LoVo (cell line): ENCODE measurements at regions not wholly inside any gene's neighbourhood (a gene's known extent, or its start where the extent isn't known, plus 50 kb on each side); places are given as distances from the start of the nearest gene placed in this dataset.

Source experiments
- DNase-seq: peaks from one replicate; pipeline ENCODE4 v3.0.0-alpha.2; 2016; ENCODE audit warnings: low spot score

DNA sequence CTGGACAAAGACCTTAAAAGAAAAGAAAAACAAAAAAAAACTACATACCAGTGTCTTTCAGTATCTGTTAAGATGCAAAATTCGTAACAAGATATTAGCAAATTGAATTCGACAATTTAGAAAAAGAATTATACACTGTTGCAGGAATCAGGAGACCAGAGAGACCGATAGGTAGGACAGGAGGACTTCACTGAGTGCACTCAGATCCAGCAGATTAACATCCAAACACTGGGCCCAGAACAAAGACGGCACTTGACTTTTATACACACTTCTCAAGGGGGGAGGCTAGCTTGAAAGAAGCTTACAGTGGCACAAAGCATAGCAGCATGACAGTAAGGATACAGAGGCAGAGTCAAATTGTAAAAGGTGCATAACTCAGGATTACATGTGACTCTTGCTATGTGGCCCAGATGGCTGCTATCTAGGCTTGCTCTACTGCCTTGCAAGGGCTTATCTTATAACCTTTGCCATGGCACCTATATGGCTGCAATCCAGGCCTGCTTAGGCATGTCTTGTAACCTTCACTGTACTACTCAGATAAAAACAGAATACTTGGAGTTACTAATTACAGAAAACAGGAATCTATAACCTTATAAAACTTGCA lies 507.3 kb upstream of the LRRTM4 start:
- no peak for DNase-seq

DNA sequence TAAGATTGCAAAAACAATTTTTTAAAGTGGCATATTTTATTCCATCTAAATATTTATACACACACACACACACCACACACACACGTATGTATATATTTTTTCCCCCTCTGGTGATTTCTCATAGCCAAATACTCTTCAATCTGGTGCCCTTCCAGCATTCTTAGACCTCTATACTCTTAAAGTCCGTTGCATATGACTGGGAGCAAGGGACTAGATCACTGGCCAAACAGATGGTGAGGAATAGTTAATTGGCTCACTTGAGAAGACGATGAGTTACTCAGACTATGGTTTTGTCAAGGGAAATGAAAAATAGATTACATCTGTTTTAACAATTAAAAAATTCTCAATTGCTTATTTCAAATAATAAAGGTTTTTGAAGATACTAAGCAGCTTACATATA lies 512.5 kb upstream of the LRRTM4 start:
- DNase-seq, result no peak

DNA sequence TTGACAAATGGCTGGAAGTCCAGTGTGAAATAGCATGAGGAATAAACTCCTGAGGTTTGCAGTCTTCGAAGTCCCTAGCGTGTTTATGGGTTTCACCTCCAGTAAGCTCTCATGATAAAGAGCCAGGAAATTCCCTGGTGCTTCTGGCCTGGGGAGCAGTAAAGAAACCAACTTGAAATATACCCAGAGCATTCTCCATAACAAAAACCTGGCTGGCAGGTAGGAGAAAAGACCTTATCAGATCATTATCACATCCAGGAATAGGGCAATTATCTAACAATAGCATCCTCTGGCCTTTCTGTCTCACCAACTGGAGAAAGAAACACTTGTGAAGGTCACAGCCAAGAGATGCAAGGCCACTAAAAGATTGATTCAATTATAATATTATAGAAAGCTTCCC lies 513.6 kb upstream of the LRRTM4 start:
- no peak for DNase-seq

DNA sequence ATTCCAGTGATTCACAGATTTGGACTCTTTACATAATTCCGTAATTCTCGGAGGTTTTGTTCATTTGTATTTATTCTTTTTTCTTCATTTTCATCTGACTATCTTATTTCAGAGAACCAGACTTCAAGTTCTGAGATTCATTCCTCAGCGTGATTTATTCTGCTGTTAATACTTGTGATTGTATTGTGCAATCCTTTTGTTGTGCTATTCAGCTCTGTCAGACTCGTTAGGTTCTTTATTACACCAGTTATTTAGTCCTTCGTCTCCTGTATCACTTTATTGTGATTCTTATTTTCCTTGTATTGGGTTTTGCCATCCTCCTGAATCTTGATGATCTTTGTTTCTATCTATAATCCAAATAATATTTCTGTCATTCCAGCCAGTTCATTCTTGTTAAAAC lies 529.3 kb upstream of the LRRTM4 start:
- DNase-seq, result no peak

DNA sequence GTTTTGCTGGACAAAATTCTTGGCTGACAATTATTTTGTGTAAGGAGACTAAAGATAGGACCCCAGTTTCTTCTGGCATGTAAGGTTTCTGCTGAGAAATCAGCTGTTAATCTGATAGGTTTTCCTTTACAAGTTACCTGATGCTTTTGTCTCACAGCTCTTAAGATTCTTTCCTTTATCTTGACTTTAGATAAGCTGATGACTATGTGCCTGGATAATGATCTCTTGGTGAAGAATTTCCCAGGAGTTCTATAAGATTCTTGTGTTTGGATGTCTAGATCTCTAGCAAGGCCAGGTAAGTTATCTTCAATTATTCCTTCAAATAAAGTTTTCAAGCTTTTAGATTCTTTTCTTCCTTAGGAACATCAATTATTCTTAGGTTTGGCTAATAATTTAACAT lies 534.8 kb upstream of the LRRTM4 start:
- DNase-seq, result no peak

DNA sequence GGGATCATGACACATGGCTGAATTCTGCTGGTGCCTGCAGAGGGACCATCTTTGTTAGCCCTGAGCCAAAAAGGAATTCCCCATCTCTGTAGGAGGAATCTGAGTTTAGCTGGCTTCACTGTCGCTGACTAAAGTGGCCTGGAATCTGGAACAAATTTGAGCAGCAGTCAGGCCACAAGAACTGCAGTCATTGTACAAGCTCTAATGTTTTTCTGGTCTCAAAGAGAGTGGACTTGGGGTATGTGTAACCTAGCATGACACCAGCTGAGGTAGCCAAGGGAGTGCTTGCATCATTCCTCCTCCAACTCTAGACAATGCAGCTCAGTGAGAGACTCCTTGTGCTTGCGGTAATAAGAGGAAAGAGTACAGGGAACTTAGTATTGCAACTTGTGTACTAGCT lies 539.1 kb upstream of the LRRTM4 start:
- no peak for DNase-seq

GRCh38 chr2:78061732-78062131 lies 539.6 kb upstream of the LRRTM4 start:
- no peak for DNase-seq

DNA sequence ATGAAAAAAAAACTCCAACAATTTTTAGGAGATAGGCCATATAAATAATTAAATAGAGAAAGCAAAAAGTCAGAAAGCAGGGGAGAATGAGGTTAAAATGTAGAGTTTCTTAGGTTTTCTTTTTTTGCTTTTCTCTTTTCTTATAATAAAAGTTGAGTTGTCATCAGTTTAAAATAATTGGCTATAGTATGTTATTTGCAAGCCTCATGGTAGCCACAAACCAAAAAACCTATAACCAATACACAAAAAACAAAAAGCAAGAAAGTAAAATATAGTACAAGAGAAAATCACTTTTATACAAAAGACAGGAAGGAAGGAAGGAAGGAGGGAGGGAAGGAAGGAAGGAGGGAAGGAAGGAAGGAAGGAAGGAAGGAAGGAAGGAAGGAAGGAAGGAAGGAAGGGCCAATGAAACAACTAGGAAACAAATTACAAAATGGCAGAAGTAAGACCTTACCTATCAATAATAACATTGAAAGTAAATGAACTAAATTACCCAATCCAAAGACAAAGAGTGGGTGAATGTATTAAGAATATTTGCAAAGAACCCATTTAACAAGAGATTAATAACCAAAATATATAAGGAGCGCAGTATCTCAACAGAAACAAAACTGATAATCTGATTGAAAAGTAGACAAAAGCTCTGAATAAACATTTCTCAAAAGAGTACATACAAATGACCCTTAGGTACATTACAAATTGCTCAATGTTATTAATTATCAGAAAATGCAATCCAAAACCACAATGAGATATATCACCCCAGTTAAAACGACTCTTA lies 541.3 kb upstream of the LRRTM4 start:
- DNase-seq, result no peak

GRCh38 chr2:78065366-78065765 lies 543.2 kb upstream of the LRRTM4 start:
- no peak for DNase-seq

DNA sequence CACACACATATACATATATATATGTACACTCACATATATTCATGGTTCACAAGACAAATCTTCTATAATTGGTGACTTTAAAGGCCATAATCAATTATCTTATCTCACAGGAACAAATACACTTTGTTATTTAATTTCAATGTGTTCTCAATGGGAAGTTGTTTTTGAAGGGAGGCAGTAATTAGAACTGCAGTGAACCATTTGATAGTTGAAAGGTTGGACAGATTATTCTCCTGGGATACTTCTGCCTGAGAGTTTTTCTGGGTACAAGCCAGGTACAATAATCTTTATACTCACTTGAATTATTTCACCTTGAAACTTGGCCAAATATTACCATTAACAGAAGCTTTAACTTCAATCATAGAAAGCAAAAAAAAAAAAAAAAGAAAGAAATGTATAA lies 546.6 kb upstream of the LRRTM4 start:
- DNase-seq, result no peak

GRCh38 chr2:78070693-78071092 lies 548.5 kb upstream of the LRRTM4 start:
- DNase-seq, result no peak

GRCh38 chr2:78077633-78078032 lies 555.5 kb upstream of the LRRTM4 start:
- no peak for DNase-seq

DNA sequence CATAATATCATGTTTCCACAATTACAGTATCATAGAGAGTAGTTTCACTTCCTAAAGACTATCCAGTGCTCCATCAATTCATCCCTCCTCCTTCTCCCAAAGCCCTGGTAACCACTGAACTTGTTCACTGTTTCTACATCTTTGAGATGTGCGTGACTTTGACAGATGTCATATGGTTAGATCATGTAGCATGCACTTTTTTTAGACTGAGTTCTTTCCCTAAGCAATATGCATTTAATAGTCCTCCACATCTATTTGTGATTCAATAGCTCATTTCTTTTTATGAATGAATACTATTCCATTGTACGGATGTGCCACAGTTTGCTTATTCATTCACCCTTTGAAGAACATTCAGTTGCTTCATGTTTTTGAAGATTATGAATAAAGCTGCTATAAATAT lies 560.4 kb upstream of the LRRTM4 start:
- DNase-seq, result no peak

- DNase-seq, result no peak
These were observed 571.3 kb upstream of the LRRTM4 start for GRCh38 chr2:78093436-78093835.

GRCh38 chr2:78109272-78109671 lies 587.1 kb upstream of the LRRTM4 start:
- DNase-seq, result no peak

DNA sequence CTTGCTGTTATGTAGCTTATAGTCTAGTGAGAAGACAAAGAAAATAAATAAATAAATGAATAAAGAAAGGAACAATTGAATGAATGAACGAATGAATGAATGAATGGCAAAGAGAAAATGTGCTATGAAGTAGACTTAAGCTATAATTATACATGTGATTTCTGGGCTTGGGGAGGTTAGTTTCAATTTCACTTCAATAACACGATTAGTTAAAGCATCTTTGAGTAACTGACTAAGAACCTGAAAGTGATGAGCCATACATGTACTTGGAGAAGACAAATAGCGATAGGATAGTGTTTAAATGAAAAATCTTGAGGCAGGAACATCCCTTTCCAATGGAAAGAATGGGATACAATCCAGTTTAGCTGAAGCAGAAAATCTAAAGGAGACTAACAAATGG lies 593.1 kb upstream of the LRRTM4 start:
- no peak for DNase-seq

DNA sequence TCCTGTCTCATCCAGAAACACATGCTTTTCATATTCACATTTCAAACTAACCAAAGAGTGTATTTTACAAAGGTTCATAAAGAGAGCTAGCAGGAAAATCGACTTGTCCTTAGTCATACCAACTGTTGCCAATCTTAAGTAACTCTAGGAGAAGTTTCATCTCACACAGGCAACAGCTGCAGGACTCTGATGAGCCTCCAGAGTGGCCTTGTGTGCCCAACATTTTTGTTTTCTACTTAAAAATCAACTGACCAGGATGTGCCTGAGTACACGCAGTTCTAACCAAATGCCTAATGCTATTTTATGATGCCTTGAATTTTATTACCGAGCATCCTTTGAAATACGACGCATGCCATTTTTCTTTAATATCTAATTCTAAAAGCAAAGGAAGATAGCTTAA lies 595.9 kb upstream of the LRRTM4 start:
- DNase-seq, result no peak

DNA sequence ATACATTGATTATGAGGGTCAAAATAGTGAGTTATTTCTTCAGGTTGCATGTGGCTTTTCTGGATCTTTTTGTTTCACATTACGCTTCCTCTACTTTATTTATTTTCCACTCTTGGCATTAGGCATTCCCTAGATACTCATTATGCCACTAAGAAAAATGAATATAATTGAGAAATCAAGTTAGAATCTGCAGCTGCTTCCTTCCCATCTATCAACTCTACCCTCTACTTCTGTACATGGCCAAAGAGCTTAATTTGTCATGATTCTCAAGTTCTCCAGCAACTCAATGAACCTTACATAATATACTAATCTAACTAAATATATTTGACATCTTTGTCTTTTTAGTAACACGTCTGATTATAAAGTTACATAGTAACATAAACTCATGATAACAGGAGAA lies 598.1 kb upstream of the LRRTM4 start:
- no peak for DNase-seq

DNA sequence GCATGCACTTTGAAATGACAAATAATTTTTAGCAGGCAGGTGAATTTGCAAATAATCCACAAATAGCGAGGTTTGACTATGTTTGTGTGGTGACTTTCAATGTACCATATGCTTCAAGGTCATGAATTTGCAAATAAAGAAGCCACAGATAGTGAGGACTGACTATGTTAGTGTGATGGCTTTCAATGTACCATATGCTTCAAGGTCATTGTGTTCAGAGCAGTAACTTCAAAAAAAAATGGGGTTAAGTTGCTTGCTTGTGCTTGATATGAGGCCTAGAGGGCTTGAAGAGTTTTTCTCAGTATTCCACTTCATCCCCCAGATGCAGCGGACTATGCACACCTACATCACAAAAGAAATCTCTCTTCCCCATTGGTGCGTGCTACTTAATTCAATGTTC lies 602.9 kb upstream of the LRRTM4 start:
- no peak for DNase-seq

DNA sequence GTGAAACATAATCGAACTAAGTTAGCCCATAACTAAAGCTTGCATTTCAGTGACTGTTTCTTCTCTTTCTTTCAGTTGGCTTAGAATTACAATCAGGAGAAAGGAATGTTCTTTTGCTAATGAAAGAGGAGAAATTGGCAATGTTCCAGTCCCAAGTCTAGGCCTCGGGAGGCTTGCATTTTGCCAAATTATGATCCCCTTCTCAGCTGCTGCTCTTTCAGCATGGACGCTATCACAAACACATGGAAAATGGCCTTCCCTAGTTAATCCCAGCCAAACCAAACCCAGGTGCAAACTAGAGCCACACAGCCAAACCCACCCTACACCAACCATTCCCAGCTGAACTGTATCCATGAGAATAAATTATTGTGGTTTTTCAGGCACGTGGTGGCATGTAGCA lies 605.2 kb upstream of the LRRTM4 start:
- no peak for DNase-seq

DNA sequence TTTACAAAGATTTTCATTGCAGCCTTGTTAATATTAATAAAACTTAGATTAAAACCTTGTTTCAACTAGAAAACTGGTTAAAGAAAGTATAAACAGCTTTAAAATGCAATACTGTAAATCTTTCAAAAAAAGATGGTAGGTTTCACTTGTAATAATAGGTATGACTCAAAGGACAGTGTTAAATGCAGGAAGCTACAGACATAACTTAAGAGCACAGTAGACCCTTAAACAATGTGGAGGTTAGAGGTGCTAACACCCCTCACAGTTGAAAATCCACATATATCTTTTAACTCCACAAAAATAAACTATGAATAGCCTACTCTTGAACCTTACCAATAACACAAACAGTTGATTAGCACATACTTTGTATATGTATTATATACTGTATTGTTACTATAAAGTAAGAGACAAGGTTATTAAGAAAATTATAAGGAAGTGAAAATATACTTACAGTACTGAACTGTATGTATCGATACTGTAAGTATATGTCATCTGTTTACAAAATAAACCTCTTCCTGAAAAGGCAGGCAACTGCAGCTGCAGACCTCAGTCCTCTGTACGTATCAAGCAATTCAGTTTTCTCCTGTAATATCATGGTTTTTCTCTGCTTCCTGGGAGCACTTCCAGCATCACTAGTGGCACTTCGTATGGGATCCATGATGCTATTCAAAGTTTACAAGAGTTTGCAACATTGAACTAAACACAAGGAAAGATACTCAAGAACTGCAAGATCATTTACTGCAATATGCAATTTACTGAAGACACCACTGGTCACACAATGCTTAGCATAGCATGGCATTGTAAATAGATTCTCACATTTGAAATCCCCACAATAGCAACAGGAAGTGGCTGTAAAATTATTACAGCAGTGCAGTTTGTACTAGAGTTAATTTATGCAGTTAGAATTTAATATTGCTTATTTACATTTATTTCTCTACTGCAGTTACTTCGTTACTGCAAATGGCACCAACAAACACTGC lies 610.5 kb upstream of the LRRTM4 start:
- DNase-seq, result no peak

DNA sequence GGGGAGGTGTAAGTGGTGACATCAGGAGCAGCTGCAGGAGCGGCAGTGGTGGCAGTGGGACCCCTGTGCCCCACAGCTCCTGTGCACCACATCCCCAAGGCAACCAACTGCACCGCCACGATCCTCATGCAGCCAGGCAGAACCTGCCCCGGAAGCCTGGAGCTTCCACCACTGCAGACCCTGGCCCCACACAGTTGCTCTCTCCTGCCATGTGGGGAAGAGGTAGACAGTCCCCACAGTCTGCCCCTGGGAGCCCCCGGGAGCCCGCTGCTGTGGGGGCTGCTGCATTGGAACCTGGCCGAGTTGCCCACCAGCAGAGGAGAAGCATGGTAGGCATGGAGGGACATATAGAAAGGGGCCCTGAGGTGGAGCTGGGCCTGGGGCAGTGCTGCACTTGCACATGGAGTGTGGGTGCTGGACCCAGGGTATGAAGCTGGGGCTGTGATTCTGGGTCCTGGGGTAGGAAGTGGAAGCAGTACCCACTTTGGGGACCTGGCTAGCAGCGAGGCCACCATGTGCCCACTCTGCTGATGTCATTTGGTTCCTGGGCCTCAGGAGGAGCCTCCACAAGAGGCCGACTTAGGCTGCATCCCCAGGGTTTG lies 623.3 kb upstream of the LRRTM4 start:
- DNase-seq, result no peak
